ENCODE measurements at regions not wholly inside any gene's neighbourhood (a gene's known extent, or its start where the extent isn't known, plus 50 kb on each side); places are given as distances from the start of the nearest gene placed in this dataset.

GRCh38 chr2:219968685-219969345 is 341.4 kb downstream of the SLC4A3 start:
- no peaks in the 10 kb centered on the region for H3K4me1 ChIP-seq
- DNase-seq: no peak
- H3K27ac ChIP-seq: no peak overlapping the region
- intact Hi-C loops (cut with DNase I; ENCODE audit: low total_unique reads): no loop called here
- no peak for TF ChIP-seq POLR2AphosphoS5 (IDR thresholded peaks at IDR 0.05)
- TF ChIP-seq POLR2A (IDR thresholded peaks at IDR 0.05): no peak
- TF ChIP-seq CTCF (IDR thresholded peaks at IDR 0.05 in 8 of 11, conservative IDR thresholded peaks at IDR 0.05 in 3 of 11): no peak
- H3K27me3 ChIP-seq (replicated peaks in 1 of 7): no peaks in the 10 kb centered on the region
- H3K36me3 ChIP-seq: no peaks in the 10 kb centered on the region
- 75 to 92% (median 83%) methylated on average over 6 of the region's 6 CpGs for WGBS, 5 donors
- no peaks in the 10 kb centered on the region for H3K9me3 ChIP-seq
- H3K4me3 ChIP-seq: no peak overlapping the region

- H3K4me3 ChIP-seq: no peak overlapping the region
- DNase-seq: no peak
- no peaks in the 10 kb centered on the region for H3K27me3 ChIP-seq (replicated peaks in 1 of 7)
- H3K4me1 ChIP-seq: no peaks in the 10 kb centered on the region
- intact Hi-C loops (cut with DNase I; ENCODE audit: low total_unique reads): no loop called here
- H3K36me3 ChIP-seq: no peaks in the 10 kb centered on the region
- WGBS, 5 donors: 86 to 95% (median 93%) methylated on average over 4 of the region's 4 CpGs
- TF ChIP-seq CTCF (IDR thresholded peaks at IDR 0.05 in 8 of 11, conservative IDR thresholded peaks at IDR 0.05 in 3 of 11) (no peak), POLR2AphosphoS5 (IDR thresholded peaks at IDR 0.05) (no peak), POLR2A (IDR thresholded peaks at IDR 0.05) (no peak)
- no peak overlapping the region for H3K27ac ChIP-seq
- no peaks in the 10 kb centered on the region for H3K9me3 ChIP-seq
Observed at GRCh38 chr2:219969508-219969907, 342.1 kb downstream of the SLC4A3 start.

- H3K36me3 ChIP-seq: no peaks in the 10 kb centered on the region
- H3K4me3 ChIP-seq: no peak overlapping the region
- no peaks in the 10 kb centered on the region for H3K27me3 ChIP-seq (replicated peaks in 1 of 7)
- WGBS, 5 donors: 76 to 84% (median 80%) methylated on average over 1 of the region's 1 CpG
- TF ChIP-seq CTCF (IDR thresholded peaks at IDR 0.05 in 8 of 11, conservative IDR thresholded peaks at IDR 0.05 in 3 of 11) (no peak), POLR2AphosphoS5 (IDR thresholded peaks at IDR 0.05) (no peak), POLR2A (IDR thresholded peaks at IDR 0.05) (no peak)
- no peak overlapping the region for H3K27ac ChIP-seq
- intact Hi-C loops (cut with DNase I; ENCODE audit: low total_unique reads): no loop called here
- no peaks in the 10 kb centered on the region for H3K9me3 ChIP-seq
- DNase-seq: no peak
- no peaks in the 10 kb centered on the region for H3K4me1 ChIP-seq
Observed at GRCh38 chr2:219973136-219973535, 345.7 kb downstream of the SLC4A3 start.

GRCh38 chr2:219976871-219977270 is 349.4 kb downstream of the SLC4A3 start:
- Histone ChIP-seq H3K27ac (no peak overlapping the region), H3K4me1 (no peaks in the 10 kb centered on the region), H3K4me3 (no peak overlapping the region), H3K36me3 (no peaks in the 10 kb centered on the region), H3K27me3 (replicated peaks in 1 of 7) (no peaks in the 10 kb centered on the region), H3K9me3 (no peaks in the 10 kb centered on the region)
- no peak for DNase-seq
- intact Hi-C loops (cut with DNase I; ENCODE audit: low total_unique reads): no loop called here
- 60 to 86% (median 79%) methylated on average over 2 of the region's 2 CpGs for WGBS, 5 donors
- TF ChIP-seq POLR2A (IDR thresholded peaks at IDR 0.05): no peak
- no peak for TF ChIP-seq CTCF (IDR thresholded peaks at IDR 0.05 in 8 of 11, conservative IDR thresholded peaks at IDR 0.05 in 3 of 11)
- no peak for TF ChIP-seq POLR2AphosphoS5 (IDR thresholded peaks at IDR 0.05)
